H9 (cell line): ENCODE measurements at regions not wholly inside any gene's neighbourhood (a gene's known extent, or its start where the extent isn't known, plus 50 kb on each side); places are given as distances from the start of the nearest gene placed in this dataset.

Experiments
- DNase-seq: peaks from one replicate; pipeline ENCODE4 v3.0.0-alpha.2; 2017
- H2AFZ ChIP-seq: one replicate; pipeline ENCODE4 v1.6.1; 2013; ENCODE audit warnings: mild to moderate bottlenecking, low read length, control low read depth, moderate library complexity
- H2AK5ac ChIP-seq: 2 replicates; pipeline ENCODE4 v1.6.1; 2013; ENCODE audit warnings: low read length, control low read depth, mixed read lengths; ENCODE audit not compliant: insufficient read length
- H2BK120ac ChIP-seq: one replicate; pipeline ENCODE4 v1.6.1; 2013; ENCODE audit warnings: low read depth, mild to moderate bottlenecking, low read length, control low read depth, inconsistent platforms; ENCODE audit not compliant: poor library complexity, severe bottlenecking
- H2BK12ac ChIP-seq: 2 replicates; pipeline ENCODE4 v1.6.1; 2013; ENCODE audit warnings: low read length, control low read depth, mixed read lengths, low read depth; ENCODE audit not compliant: insufficient read length
- H2BK15ac ChIP-seq: 2 replicates; pipeline ENCODE4 v1.6.1; 2013; ENCODE audit warnings: low read depth, low read length, control low read depth
- H2BK20ac ChIP-seq: one replicate; pipeline ENCODE4 v1.6.1; 2013; ENCODE audit warnings: low read depth, mild to moderate bottlenecking, low read length, control low read depth, inconsistent platforms; ENCODE audit not compliant: poor library complexity, severe bottlenecking
- H2BK5ac ChIP-seq: 2 replicates; pipeline ENCODE4 v1.6.1; 2013; ENCODE audit warnings: low read length, control low read depth, mixed read lengths; ENCODE audit not compliant: insufficient read length
- H3K14ac ChIP-seq: 2 replicates; pipeline ENCODE4 v1.6.1; 2013; ENCODE audit warnings: low read length, control low read depth; ENCODE audit not compliant: insufficient read depth
- H3K18ac ChIP-seq: 2 replicates; pipeline ENCODE4 v1.6.1; 2013; ENCODE audit warnings: low read depth, mild to moderate bottlenecking, mixed read lengths, low read length, control low read depth; ENCODE audit not compliant: insufficient read length
- H3K23ac ChIP-seq: 2 replicates; pipeline ENCODE4 v1.6.1; 2013; ENCODE audit warnings: low read length, control low read depth, mixed read lengths, low read depth; ENCODE audit not compliant: insufficient read length
- H3K23me2 ChIP-seq: 2 replicates; pipeline ENCODE4 v1.6.1; 2013; ENCODE audit warnings: low read depth, mild to moderate bottlenecking, mixed read lengths, low read length, control low read depth; ENCODE audit not compliant: insufficient read length, poor library complexity, severe bottlenecking
- H3K27ac ChIP-seq: 2 replicates; pipeline ENCODE4 v1.5.1; 2013; ENCODE audit warnings: low read length, control low read depth, mixed read lengths, low read depth; ENCODE audit not compliant: insufficient read length
- H3K27me3 ChIP-seq: 2 replicates; pipeline ENCODE4 v1.6.1; 2013; ENCODE audit warnings: low read length, control low read depth, inconsistent platforms; ENCODE audit not compliant: insufficient read depth
- H3K4ac ChIP-seq: 2 replicates; pipeline ENCODE4 v1.6.1; 2013; ENCODE audit warnings: low read depth, mild to moderate bottlenecking, control low read depth, inconsistent platforms, low read length, moderate library complexity
- H3K4me1 ChIP-seq: 2 replicates; pipeline ENCODE4 v1.6.1; 2013; ENCODE audit warnings: low read length, control low read depth, inconsistent platforms; ENCODE audit not compliant: insufficient read depth
- H3K4me2 ChIP-seq: 2 replicates; pipeline ENCODE4 v1.6.1; 2013; ENCODE audit warnings: low read length, control low read depth, mixed read lengths; ENCODE audit not compliant: insufficient read length, insufficient read depth
- H3K56ac ChIP-seq: 2 replicates; pipeline ENCODE4 v1.6.1; 2013; ENCODE audit warnings: low read depth, mild to moderate bottlenecking, mixed read lengths, low read length, control low read depth; ENCODE audit not compliant: insufficient read length
- H3K79me1 ChIP-seq: 2 replicates; pipeline ENCODE4 v1.6.1; 2013; ENCODE audit warnings: low read depth, mild to moderate bottlenecking, moderate library complexity, low read length, control low read depth, inconsistent platforms; ENCODE audit not compliant: insufficient read depth, poor library complexity, severe bottlenecking
- H3K79me2 ChIP-seq: 2 replicates; pipeline ENCODE4 v1.6.1; 2013; ENCODE audit warnings: low read length, control low read depth, inconsistent platforms; ENCODE audit not compliant: insufficient read depth
- H3K9ac ChIP-seq: 2 replicates; pipeline ENCODE4 v1.6.1; 2013; ENCODE audit warnings: low read length, control low read depth, mixed read lengths; ENCODE audit not compliant: insufficient read length; ENCODE audit errors: extremely low read depth
- H3K9me3 ChIP-seq: one replicate; pipeline ENCODE4 v1.6.1; 2013; ENCODE audit warnings: low read depth, low read length, inconsistent platforms; ENCODE audit not compliant: control insufficient read depth
- H3T11ph ChIP-seq: one replicate; pipeline ENCODE4 v1.6.1; 2013; ENCODE audit warnings: mild to moderate bottlenecking, low read length, control low read depth, inconsistent platforms
- H4K20me1 ChIP-seq: one replicate; pipeline ENCODE4 v1.6.1; 2013; ENCODE audit not compliant: control insufficient read depth, insufficient read length, insufficient read depth
- H4K5ac ChIP-seq: 2 replicates; pipeline ENCODE4 v1.6.1; 2013; ENCODE audit warnings: low read depth, mild to moderate bottlenecking, mixed read lengths, low read length, control low read depth; ENCODE audit not compliant: insufficient read length
- H4K8ac ChIP-seq: replicated peaks from 2 replicates; pipeline ENCODE4 v1.6.1; 2013; ENCODE audit warnings: low read length, control low read depth, mixed read lengths, low read depth; ENCODE audit not compliant: insufficient read length
- H4K91ac ChIP-seq: 2 replicates; pipeline ENCODE4 v1.6.1; 2013; ENCODE audit warnings: low read depth, mild to moderate bottlenecking, moderate library complexity, mixed read lengths, low read length, control low read depth; ENCODE audit not compliant: insufficient read length
- H3K27ac Mint-ChIP-seq, 3 experiments: 2 replicates in 2 of 3; 3 replicates in 1 of 3; pipeline ENCODE4 v1.8.0; 2020 to 2021; ENCODE audit warnings: mixed read lengths in 3 of 3, mild to moderate bottlenecking in 1 of 3, moderate library complexity in 1 of 3
- H3K27me3 Mint-ChIP-seq: 2 replicates; pipeline ENCODE4 v1.8.0; 2021; ENCODE audit warnings: low read depth, mild to moderate bottlenecking, moderate library complexity, mixed read lengths
- H3K36me3 Mint-ChIP-seq, 3 experiments: 2 replicates in 2 of 3; 3 replicates in 1 of 3; pipeline ENCODE4 v1.8.0; 2020 to 2021; ENCODE audit warnings: low read depth in 3 of 3, mixed read lengths in 3 of 3; ENCODE audit not compliant: insufficient read depth in 1 of 3
- H3K4me1 Mint-ChIP-seq, 2 experiments: 2 replicates each; pipeline ENCODE4 v1.8.0; 2020; ENCODE audit warnings: mixed read lengths in 2 of 2
- H3K4me3 Mint-ChIP-seq, 2 experiments: 2 replicates in 1 of 2; 3 replicates in 1 of 2; pipeline ENCODE4 v1.8.0; 2020 to 2021; ENCODE audit warnings: mild to moderate bottlenecking in 2 of 2, mixed read lengths in 2 of 2, moderate library complexity in 1 of 2
- H3K9me3 Mint-ChIP-seq, 2 experiments: 2 replicates in 1 of 2; 3 replicates in 1 of 2; pipeline ENCODE4 v1.8.0; 2020; ENCODE audit warnings: mild to moderate bottlenecking in 2 of 2, mixed read lengths in 2 of 2, moderate library complexity in 1 of 2
- WGBS: extraction: QIAGEN DNeasy Blood & Tissue Kit; methylation state at CpG from one replicate; pipeline ENCODE4 v1.1.7; 2013; ENCODE audit warnings: missing lambda C conversion rate, low lambda C conversion rate, mixed read lengths; ENCODE audit not compliant: insufficient read length; ENCODE audit errors: extremely low coverage; 5-methylcytosine and 5-hydroxymethylcytosine counted together
- TF ChIP-seq, protein P1 (sequence below): fragments of 200-600 bp; sonication (generic); conservative IDR thresholded peaks from 3 replicates; pipeline ENCODE4 v1.8.0; 2021; ENCODE audit warnings: antibody characterized with exemption, mild to moderate bottlenecking

DNA sequence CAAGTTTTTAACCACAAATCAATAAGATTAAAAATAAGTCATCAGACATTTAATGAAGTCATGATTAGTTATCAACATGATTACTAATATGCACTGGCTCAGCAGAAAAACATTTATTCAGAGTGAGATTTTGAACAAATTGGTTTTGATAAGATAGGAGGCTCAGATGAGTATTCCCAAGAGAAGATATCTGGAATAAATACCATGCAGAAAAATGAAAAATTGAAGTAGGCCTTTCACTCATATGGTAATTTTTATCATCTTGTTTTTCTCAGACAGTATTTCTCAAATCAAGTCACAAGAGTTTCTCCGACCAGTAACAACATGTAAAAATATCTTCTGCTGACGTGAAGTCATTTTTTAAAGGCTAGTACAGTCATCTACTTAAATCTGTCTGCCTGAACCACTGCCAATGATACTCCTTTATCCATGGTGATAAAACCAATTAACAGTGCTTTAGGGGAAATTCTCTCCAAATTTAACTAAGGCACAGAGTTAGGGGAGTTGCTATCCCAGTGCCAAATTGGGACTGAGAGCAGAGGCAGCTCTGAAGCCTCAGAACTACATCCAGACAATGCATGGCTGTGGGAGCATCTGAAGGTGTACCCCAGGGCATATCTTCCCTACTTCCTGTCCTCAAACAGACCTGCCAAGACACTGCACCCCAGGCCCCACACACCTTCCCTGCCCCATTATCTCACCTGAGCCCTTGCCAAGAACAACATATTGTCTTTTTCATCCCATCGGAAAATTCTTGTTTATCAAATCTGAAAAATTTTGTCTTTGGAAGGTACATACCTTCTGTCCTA lies 105.5 kb upstream of the TSLP start:
- H3K79me2 ChIP-seq = no peaks in the 10 kb centered on the region
- TF ChIP-seq, protein P1, sequence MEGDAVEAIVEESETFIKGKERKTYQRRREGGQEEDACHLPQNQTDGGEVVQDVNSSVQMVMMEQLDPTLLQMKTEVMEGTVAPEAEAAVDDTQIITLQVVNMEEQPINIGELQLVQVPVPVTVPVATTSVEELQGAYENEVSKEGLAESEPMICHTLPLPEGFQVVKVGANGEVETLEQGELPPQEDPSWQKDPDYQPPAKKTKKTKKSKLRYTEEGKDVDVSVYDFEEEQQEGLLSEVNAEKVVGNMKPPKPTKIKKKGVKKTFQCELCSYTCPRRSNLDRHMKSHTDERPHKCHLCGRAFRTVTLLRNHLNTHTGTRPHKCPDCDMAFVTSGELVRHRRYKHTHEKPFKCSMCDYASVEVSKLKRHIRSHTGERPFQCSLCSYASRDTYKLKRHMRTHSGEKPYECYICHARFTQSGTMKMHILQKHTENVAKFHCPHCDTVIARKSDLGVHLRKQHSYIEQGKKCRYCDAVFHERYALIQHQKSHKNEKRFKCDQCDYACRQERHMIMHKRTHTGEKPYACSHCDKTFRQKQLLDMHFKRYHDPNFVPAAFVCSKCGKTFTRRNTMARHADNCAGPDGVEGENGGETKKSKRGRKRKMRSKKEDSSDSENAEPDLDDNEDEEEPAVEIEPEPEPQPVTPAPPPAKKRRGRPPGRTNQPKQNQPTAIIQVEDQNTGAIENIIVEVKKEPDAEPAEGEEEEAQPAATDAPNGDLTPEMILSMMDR = no peak
- H3K27me3 Mint-ChIP-seq = no peaks in the 10 kb centered on the region
- no peaks in the 10 kb centered on the region for H3K79me1 ChIP-seq
- H3K56ac ChIP-seq = no peak overlapping the region
- no peak overlapping the region for H3K14ac ChIP-seq
- no peak overlapping the region for H3K27ac Mint-ChIP-seq
- H2AK5ac ChIP-seq = no peak overlapping the region
- no peaks in the 10 kb centered on the region for H3K9me3 Mint-ChIP-seq
- no peak overlapping the region for H2BK15ac ChIP-seq
- H3K9me3 ChIP-seq = no peaks in the 10 kb centered on the region
- no peak overlapping the region for H3K4ac ChIP-seq
- WGBS = no CpG with 5 or more reads among the region's 3 CpGs
- no peaks in the 10 kb centered on the region for H4K20me1 ChIP-seq
- no peak for DNase-seq
- H3T11ph ChIP-seq = no peak overlapping the region
- no peak overlapping the region for H4K5ac ChIP-seq
- no peak overlapping the region for H2BK20ac ChIP-seq
- H2AFZ ChIP-seq = no peak overlapping the region
- no peak overlapping the region for H3K4me3 Mint-ChIP-seq
- H3K23ac ChIP-seq = no peak overlapping the region
- H3K27me3 ChIP-seq = no peaks in the 10 kb centered on the region
- no peak overlapping the region for H3K9ac ChIP-seq
- H2BK12ac ChIP-seq = no peak overlapping the region
- H3K27ac ChIP-seq = no peak overlapping the region
- H3K18ac ChIP-seq = no peak overlapping the region
- H3K4me1 ChIP-seq = no peaks in the 10 kb centered on the region
- no peak overlapping the region for H2BK5ac ChIP-seq
- H3K23me2 ChIP-seq = no peaks in the 10 kb centered on the region
- no peak overlapping the region for H3K4me2 ChIP-seq
- no peaks in the 10 kb centered on the region for H3K36me3 Mint-ChIP-seq
- H4K91ac ChIP-seq = no peak overlapping the region
- peaks cover under 1% of the 10 kb centered on the region in 2 experiments; a peak in 3 of 4 replicates for H3K4me1 Mint-ChIP-seq
- no peak overlapping the region for H4K8ac ChIP-seq
- H2BK120ac ChIP-seq = no peak overlapping the region
